Neural progenitor cell (in vitro differentiated cells): ENCODE measurements at regions not wholly inside any gene's neighbourhood (a gene's known extent, or its start where the extent isn't known, plus 50 kb on each side); places are given as distances from the start of the nearest gene placed in this dataset.

ENCODE experiments used
- CTCF ChIP-seq: fragments of 200-600 bp; sonication (generic); IDR thresholded peaks from 2 replicates; pipeline ENCODE4 v1.5.1; 2017; ENCODE audit warnings: antibody characterized with exemption, mild to moderate bottlenecking
- EZH2 ChIP-seq: fragments of 200-600 bp; sonication (generic); IDR thresholded peaks from 2 replicates; pipeline ENCODE4 v1.6.1; 2017; ENCODE audit warnings: antibody characterized with exemption, mild to moderate bottlenecking, moderate library complexity
- EZH2phosphoT487 ChIP-seq: fragments of 200-600 bp; sonication (generic); IDR thresholded peaks from 2 replicates; pipeline ENCODE4 v1.6.1; 2017; ENCODE audit warnings: antibody characterized with exemption

- TF ChIP-seq CTCF (no peak), EZH2 (no peak), EZH2phosphoT487 (no peak)
Observed at GRCh38 chr10:90222939-90223338, 521.5 kb downstream of the KIF20B start.
